GM18907 (cell line): ENCODE measurements at regions not wholly inside any gene's neighbourhood (a gene's known extent, or its start where the extent isn't known, plus 50 kb on each side); places are given as distances from the start of the nearest gene placed in this dataset.

Experiments
- ATAC-seq: cut with Tn5 transposase; IDR thresholded peaks from one replicate; pipeline ENCODE4 v1.9.1; 2021; ENCODE audit warnings: mild to moderate bottlenecking, moderate library complexity; ENCODE audit not compliant: unreplicated experiment

DNA sequence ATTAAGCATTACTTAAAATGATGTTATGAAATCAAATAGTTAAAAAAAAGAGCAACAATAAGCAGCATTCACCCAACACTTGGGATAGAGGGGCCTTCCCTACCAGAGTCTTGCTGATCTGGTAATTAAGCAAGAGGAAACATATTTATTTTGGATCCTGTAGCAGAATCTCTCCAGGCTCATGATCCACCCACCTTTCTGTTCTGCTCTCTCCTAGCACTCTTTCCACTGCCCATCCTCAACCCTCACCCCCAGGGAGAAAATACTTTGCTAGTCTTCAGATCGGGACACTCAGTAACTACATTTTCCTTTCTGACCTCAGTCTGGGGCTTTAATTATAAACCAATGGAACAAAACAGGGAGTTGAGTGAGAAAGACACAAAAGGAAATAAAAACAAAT is 1541.9 kb downstream of the AACS start:
- ATAC-seq, result no peak

DNA sequence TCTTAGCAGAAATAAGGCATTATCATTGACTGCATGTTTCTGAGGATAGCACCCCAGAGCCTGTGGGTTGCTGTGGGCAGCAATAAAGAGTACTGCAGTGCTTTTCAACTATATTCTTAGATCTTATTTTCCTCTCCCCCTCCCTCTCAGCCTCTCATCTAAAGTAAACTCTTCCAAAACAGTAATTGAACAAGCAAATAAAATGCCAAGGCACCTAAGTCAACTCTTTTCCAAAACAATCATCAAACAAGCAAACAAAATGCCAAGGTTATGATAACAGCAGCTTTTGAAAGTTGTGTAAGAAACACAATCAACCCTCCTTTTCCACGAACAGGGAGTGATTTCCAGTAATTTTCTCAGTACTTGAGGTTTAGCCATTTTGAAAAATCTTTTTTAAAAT is 1542.6 kb downstream of the AACS start:
- ATAC-seq, result no peak

DNA sequence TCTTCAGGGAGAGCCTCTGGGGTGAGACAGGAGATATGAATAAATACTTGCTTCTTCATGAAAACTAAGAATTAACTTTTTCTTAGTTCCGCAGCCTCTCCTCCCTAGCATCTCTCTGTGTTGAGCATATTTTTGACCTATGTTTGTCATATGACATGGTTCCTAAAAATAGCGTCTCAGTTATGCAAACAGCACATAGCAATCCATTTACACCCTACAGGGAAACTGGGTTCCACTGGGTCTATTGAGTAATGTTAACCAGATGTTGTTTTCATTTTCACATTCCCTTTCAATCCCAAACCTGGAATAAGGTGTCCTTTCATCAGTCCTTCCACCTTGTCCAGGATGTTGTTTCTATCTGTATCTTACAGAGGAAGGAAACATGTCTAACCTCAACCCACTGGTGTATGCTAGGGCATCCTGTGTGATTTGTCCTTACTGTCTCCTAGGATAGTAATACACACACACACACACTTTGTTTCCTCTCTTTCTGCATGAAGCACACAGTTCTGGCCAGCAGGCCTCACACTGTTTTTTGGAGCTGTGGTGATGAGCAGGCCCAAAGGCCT is 1543.5 kb downstream of the AACS start:
- ATAC-seq, result no peak

DNA sequence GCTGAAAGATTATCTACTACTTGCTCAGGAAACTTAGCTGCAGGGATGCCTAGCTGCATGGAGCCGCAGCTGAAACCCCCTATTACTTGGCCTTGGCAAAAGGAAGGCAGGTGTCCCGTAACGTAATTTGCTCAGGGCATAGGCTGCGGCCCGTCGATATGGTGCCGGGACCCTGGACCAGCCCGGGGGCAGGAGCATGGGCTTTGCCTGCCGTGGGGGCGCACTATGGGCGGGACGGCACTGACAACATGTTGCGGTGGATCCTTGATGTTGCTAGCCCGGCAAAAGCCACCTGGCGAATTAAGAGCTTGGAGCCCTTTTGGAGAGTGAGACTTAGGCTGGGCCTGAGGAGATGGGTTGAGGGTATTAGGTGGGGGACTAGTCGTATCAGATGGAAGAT is 1551.2 kb downstream of the AACS start:
- no peak for ATAC-seq

DNA sequence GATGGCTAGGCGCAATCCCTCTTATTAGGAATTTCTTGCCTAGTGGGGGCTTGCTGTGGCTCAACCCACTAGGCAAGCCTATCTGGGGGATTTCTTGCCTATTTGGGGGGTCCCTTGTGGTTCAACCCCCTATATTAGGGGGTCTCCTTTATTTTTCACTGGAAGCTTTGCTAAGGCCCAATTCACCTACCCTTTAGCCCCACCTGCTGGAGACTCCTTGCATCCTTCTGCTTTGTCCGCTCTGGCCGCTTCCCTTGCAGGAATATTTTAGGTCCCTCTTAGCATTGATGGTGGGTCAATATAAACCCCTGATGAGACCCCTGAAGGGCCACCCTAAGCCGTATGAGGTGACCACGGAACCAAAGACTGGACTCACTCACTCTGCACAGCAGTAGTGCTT is 1552.1 kb downstream of the AACS start:
- ATAC-seq, result no peak

DNA sequence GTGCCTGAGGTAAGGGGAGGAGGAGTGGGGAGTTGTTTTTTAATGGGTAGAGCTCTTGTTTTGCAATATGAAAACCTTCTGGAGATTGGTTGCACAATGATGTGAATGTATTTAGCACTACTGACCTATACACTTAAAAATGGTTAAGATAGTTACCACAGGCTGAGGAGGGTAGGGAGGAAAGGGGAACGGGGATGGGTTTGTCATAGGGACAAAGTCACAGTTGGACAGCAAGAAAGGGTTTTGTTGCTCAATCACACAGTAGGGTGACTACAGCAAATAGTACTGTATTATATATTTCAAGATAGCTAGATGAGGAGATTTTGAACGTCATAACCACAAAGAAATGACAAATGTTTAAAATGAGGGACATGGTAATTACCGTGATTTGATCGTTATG is 1562.4 kb downstream of the AACS start:
- ATAC-seq, result no peak

DNA sequence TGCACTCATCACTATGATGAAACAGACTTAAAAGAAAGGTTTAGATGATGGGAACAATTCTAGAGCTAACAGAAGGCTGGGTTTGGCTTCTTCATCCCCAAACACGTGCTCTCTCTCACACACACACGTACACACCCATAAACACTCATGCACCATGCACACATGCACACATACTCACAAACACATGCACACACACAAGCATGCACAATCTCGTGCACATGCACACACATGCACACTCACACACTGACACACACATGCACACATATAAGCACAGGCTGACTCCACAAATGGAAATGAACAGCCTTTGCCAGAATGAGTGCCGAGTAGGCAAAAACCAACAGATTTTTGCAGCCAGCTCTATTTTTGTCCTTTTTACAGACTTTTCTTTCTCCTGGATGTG is 1571.6 kb downstream of the AACS start:
- ATAC-seq, result no peak

DNA sequence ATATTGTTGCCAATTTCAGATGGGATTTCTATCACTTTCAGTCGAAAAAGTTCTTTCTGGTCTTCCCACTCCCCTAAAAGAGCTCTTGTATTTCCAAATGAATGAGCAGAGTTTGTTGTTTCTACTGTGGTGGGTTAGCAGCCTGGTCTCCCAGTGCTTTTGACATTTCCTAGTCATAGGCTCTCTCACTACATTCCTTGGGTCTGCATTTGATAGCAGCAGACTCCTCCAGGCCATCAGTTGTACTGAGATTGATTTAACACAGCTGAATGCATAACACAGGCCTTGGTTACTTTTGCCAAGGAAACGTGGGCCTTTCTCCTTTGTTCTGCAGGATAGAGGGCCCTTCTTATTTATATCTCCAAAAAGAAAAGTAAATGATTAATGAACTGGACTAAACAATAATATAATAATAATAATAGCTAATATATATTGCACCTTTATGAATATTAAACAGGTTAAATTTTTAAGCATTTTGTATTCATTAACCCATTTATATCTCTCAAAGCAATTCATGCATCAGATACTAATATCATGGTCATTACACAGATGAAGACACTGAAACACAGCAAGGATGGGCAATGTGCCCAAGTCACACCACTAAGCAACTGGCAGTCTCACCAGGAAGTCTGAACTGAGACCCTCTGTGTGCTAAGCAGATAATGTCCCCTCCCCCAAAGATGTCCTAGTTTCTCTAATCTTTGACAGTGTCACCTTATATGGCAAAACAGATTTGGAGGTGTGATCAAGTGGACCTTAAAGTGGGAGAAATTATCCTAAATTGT is 1579.2 kb downstream of the AACS start:
- ATAC-seq, result no peak

DNA sequence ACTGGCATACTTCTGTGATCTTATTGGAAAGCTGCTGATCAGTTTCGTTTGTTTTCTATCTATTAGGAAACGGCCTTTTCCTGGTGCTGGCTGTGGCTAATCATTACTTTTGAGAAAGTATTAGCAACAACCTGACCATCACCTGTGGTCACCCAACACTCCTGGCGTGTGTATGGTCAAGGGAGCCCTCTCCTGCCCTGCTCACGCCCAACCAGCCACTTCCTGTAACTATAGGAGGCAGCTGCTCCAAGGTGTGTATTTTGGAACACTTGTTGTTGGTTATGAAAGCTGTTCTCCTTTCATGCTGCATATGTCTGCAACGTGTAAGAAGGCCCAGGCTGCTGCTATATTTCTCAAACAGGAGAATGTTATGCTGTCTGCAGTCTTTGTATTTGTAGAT is 1582.8 kb downstream of the AACS start:
- no peak for ATAC-seq

DNA sequence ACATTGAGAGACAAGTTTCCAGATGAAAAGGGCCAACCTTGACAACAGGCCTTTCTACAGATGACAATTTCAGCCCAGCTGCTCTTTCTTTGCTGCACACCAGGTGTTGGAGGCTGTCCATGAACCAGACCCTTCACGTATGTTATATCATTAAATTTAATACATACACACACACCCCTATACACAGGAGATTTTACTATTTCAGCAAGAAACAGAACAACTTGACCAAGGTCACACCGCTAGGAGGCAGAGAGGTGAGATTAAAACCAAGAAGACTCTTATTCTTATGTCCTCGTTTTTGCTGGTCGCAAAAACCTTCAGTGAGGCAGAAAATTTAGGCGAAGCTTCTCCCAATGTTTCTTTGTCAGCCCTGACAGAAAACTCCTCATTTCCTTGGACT is 1585.9 kb downstream of the AACS start:
- no peak for ATAC-seq

DNA sequence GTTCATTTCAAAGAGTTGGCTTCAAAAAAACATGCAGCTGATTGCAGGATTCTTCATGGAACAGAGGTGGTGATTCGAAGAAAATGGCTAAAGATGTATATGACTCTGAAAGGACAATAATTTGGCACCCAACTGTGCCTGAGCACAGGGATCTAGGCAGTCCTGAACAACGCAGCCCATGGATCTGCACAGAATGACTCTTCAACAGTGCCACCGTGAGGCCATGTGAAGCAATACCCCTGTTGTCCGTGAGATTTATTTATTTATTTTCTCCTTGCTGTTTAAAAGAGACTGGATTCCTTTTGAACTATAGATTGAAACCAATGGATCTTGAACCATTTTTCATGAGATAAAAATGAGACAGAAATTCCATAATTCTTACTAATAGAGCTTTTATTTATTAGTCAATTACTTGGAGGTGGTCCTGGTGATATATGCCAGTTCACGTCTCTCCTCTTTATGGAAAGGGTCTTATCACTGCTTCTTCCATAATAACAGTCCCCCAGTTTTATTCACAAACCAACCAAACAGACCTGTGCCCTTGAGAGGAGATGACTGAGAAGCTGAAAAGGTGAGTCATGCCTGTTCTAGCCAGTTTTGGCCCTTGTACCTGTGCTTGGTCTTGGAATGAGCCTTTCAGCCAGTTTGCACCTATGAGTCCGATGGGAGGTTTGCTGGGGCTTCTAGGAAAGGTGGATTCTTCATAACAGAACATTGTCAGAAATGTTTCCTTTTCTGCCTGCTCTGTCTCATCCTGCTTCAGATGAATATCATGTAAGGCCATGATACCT is 1598.3 kb downstream of the AACS start:
- ATAC-seq, result no peak

DNA sequence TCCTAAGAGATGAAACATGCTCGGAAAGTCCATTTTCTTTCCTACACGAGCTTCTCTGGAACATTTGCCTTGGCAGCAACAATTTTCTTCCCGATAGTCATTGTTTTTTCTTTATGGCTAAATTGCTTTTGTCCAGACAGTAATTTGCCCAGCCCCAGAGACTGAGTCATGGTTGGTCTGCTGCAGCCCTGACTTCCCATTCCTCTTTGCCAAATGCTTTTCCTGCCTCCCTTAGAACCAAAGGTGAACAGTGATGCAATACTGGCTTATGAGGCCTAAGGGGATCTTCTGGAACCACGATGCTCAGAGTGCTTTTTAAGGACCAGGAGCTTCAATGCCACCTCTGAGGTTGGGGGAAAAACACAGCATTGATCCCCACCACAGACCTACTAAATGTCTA is 1599.6 kb upstream of the TMEM132C start:
- no peak for ATAC-seq

DNA sequence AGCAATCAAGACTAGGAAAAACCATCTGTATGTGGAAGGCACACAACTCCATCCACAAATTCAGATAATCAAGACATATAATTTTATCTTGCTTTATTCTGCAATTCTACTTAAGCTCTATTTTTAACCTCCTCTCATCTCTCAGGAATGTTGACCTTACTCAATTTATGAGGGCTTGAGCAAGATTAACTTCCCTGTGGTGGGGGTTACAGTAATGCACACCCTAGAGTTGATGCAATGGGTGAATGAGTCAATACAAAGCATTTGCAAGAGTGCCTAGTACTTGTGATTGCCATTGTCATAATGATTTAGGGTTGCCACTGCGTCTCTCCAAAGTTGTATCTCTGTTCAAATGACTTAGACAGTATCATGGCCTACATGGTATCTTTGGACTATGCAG is 1598.4 kb upstream of the TMEM132C start:
- no peak for ATAC-seq

DNA sequence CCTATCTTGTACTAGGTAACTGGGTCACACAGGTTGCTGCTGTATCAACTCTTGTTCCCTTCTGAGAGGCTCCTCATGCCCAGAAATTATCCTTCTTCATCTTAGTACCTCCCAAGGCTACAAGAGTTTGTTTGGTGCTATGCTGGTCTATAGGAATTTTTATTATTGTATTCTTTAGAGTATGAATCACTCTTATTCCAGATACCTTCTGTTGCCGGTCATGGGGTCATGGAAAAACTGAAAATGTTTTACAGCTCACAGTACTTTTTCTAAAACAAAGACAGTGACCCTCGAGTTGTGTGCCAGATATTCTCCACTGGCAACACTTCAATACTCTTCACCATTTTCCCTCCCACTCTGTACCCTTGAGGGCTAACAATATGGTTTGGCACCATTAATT is 1598.0 kb upstream of the TMEM132C start:
- no peak for ATAC-seq

DNA sequence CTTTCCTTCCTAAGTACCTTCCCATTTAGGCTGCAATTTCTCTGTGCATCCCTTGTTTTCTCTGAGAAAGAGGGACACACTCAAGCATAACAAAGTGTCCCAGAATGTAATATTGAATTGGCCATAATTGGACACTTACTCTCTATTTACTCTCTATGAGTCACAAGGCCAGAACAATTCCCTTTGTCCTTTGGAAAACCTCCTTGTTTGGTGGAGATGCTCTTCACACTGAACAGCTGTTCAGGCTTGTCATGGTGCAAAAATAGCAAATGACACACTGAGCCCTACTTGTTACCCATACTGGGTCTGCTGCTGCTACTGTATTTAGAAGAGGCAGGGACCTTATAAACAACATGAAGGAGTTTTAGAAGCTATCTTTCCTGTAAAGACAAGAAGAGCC is 1590.5 kb upstream of the TMEM132C start:
- ATAC-seq, result no peak

DNA sequence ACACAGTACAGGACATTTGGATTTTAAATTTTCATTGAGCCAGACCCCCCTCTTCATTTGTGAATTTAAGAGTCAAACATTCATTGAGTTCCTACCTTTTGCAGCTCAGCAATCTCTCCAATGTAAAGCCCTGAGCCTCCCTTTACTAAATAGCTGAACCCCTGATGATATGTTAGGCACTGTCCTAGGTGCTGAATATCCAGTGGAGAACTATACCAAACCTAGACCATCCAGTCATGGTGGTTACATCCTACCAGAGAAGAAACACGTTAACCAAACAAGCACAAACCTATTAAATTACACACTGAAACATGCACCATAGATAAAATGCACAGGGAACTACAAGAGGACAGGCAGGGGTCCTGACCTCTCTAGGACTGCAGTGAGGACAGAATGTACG is 1585.3 kb upstream of the TMEM132C start:
- no peak for ATAC-seq

DNA sequence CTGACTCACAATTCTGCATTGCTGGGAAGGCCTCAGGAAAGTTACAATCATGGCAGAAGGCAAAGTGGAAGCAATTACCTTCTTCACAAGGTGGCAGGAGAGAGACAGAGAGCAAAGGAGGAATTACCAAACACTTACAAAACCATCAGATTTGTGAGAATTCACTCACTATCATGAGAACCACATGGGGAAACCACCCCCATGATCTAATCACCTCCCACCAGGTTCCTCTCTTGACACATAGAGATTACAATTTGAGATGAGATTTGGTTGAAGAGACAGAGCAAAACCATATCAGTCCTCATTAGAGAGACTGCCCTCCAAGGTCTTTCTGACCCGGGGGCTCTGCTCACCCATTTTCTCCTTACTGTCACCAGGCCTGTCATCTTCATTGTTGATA is 1582.3 kb upstream of the TMEM132C start:
- no peak for ATAC-seq

DNA sequence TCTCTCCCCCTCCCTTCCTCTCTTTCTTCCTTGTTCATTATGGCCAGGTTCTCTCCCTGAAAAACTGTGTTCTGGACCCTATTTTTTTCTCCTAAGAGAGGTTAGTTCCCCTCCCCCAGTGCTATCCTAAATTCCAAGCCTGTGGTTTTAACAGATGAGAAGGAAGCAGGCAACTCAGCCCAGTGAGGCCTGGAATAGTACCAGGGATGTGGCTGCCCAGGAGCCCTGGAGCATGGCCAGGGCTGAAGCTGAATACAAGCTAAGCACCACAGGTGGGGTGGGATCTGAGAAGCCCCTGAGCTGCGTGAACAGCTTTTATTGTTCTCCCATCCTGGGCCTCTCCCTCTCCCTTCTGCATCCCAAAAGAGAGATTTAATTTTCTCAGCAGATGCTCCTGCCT is 1581.3 kb upstream of the TMEM132C start:
- no peak for ATAC-seq

DNA sequence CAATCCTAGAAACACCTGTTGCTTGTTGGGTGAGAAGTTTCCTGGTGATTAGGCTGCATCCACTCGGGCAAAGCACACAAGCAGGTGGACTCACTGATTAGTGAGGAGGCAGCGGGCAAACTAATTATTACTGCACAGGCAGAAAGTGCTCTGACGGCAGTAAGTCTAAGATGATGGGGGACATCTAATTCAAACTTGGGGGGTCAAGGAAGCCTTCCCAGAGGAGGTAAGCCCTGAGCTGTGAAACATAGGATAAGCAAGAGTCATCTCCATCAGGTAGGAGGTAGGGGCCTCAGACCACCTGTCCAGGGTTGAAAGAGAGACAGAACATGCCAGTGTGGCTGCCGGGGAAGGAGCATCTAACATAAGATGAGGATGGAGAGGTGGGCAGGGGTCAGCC is 1578.4 kb upstream of the TMEM132C start:
- no peak for ATAC-seq

DNA sequence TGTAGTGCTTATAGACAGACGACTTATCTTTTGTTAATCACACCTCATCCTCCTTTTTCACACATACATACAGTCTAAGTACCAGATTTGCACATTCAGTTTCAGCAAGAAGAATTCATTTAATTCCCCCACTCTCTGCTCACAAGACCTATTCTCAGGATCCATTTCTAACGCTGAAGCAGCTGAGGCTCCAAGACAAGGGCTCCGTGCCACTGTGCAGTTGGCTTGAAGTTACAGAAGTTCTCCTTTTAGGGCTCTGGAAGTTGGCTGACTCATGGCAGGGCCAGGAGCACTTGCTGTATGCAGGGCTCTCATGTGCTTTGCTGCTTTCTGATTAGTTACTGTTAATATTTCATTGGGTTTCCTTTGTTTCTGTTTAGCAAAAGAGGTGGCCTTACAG is 1566.9 kb upstream of the TMEM132C start:
- no peak for ATAC-seq

DNA sequence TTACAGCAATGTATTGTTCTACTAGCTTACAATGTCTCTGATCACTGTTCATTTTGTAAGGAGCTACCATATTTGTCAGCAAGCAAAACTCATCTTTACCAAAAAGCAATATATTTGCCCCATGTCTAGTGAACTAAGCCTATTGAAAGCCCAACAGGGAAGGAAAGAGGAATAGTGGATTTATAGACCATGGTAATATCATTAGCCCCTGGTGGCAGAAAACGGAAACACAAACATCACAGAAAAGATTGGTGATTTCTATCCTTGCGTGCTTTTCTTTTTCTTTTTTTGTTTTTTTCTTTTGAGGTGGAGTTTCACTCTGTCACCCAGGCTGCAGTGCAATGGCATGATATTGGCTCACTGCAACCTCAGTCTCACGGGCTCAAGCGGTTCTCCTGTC is 1562.4 kb upstream of the TMEM132C start:
- ATAC-seq, result no peak

DNA sequence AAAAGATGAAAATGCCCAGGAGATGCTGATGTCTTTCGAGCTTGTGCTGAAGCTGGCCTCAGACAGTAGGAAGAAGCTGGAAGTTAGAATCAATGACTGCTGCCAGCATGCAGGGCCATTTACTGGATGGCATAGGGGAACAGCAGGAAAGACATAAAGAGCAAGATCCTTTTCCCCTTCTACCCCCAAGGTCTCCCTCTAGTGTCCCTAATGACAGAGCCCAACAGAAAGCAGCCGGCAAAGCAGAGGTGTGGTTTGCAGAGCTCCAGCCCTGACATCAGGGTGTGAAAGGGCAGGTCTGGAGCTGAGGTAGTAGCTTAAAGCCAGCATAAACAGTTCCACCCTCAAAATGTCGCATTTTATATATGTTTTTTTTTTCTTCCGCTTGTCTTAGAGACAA is 1560.7 kb upstream of the TMEM132C start:
- ATAC-seq, result no peak
